Lung (tissue), 11 donors: ENCODE measurements at regions not wholly inside any gene's neighbourhood (a gene's known extent, or its start where the extent isn't known, plus 50 kb on each side); places are given as distances from the start of the nearest gene placed in this dataset.

Experiments
- ATAC-seq: fragments of 200-7000 bp; cut with Tn5 transposase; one replicate; pipeline ENCODE4 v1.9.1; 2020; ENCODE audit warnings: moderate number of reproducible peaks; ENCODE audit not compliant: insufficient read depth, low FRiP score
- DNase-seq, 3 donors: peaks; one replicate each; pipeline ENCODE4 v3.0.0-alpha.2; 2013 to 2017
- H3K27ac ChIP-seq, 2 donors: one replicate each; pipeline ENCODE4 v1.5.1; 2013; ENCODE audit warnings: mild to moderate bottlenecking in 2 of 2, moderate library complexity in 2 of 2, control low read depth in 1 of 2, inconsistent platforms in 1 of 2, low read depth in 1 of 2, low read length in 1 of 2
- H3K27me3 ChIP-seq, 3 donors: one replicate each; pipeline ENCODE4 v1.5.1; 2013; ENCODE audit warnings: low read length in 2 of 3; ENCODE audit not compliant: control insufficient read depth in 3 of 3, insufficient read depth in 3 of 3
- H3K36me3 ChIP-seq, 4 donors: one replicate each; pipeline ENCODE4 v1.5.1; 2013; ENCODE audit warnings: low read length in 4 of 4, mild to moderate bottlenecking in 1 of 4, moderate library complexity in 1 of 4; ENCODE audit not compliant: control insufficient read depth in 4 of 4, insufficient read depth in 4 of 4
- H3K4me1 ChIP-seq, 5 donors: one replicate each; pipeline ENCODE4 v1.5.1; 2013; ENCODE audit warnings: low read length in 5 of 5, mild to moderate bottlenecking in 2 of 5, moderate library complexity in 1 of 5; ENCODE audit not compliant: control insufficient read depth in 5 of 5, insufficient read depth in 5 of 5
- H3K4me3 ChIP-seq: one replicate; pipeline ENCODE4 v1.5.1; 2013; ENCODE audit warnings: mild to moderate bottlenecking, control low read depth, moderate library complexity
- H3K9ac ChIP-seq, 2 donors: one replicate each; pipeline ENCODE4 v1.5.1; 2013; ENCODE audit warnings: low read length in 2 of 2, control low read depth in 1 of 2; ENCODE audit not compliant: insufficient read depth in 1 of 2
- H3K9me3 ChIP-seq, 4 donors: one replicate each; pipeline ENCODE4 v1.5.1; 2013; ENCODE audit warnings: low read length in 3 of 4, mild to moderate bottlenecking in 1 of 4, moderate library complexity in 1 of 4; ENCODE audit not compliant: control insufficient read depth in 4 of 4, insufficient read depth in 3 of 4
- WGBS, 2 donors: extraction: QIAGEN DNeasy Blood & Tissue Kit; methylation state at CpG; one replicate each; pipeline ENCODE4 v1.1.7; 2013; 5-methylcytosine and 5-hydroxymethylcytosine counted together
- TF ChIP-seq, protein P1 (sequence below): IDR thresholded peaks from 2 replicates; pipeline ENCODE4 v1.5.1; 2012; ENCODE audit warnings: mild to moderate bottlenecking; ENCODE audit errors: control extremely low read depth, extremely low read depth
- donor health status: control.
- donor health status: control.
- donor health status: Bipolar disorder and iron deficiency.
- donor health status: healthy.
- donor health status: DM: yes; HTN: yes; CAD: no.

DNA sequence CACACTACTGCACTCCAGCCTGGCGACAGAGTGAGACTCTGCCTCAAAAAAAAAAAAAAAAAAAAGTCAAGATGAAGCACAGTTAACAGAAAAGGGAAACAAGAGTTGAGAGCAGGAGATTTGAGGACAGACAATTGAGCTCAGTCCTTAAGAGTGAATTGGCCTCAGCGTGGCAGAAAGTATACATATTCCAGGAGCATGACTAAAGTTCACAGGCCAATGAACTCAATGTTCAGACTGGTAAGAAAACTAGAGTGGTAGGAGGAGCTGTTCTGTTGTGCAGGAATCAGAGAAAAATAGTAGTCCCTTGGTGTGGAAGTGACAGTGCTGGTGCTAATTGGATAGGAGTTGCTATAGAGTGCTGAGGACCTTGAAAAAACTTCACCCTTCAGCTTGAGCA, 60.0 kb downstream of the NRN1 start:
- TF ChIP-seq, protein P1, sequence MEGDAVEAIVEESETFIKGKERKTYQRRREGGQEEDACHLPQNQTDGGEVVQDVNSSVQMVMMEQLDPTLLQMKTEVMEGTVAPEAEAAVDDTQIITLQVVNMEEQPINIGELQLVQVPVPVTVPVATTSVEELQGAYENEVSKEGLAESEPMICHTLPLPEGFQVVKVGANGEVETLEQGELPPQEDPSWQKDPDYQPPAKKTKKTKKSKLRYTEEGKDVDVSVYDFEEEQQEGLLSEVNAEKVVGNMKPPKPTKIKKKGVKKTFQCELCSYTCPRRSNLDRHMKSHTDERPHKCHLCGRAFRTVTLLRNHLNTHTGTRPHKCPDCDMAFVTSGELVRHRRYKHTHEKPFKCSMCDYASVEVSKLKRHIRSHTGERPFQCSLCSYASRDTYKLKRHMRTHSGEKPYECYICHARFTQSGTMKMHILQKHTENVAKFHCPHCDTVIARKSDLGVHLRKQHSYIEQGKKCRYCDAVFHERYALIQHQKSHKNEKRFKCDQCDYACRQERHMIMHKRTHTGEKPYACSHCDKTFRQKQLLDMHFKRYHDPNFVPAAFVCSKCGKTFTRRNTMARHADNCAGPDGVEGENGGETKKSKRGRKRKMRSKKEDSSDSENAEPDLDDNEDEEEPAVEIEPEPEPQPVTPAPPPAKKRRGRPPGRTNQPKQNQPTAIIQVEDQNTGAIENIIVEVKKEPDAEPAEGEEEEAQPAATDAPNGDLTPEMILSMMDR = no peak
- Histone ChIP-seq H3K4me3 (no peak overlapping the region), H3K27ac (no peak overlapping the region), H3K9me3 (peaks cover 0 to 4% (median 1%) of the 10 kb centered on the region in 4 donors), H3K27me3 (no peaks in the 10 kb centered on the region), H3K9ac (no peak overlapping the region), H3K4me1 (no peaks in the 10 kb centered on the region), H3K36me3 (no peaks in the 10 kb centered on the region)
- DNase-seq (no peak), ATAC-seq (no peak)
- 75 to 93% methylated on average over 2 of the region's 2 CpGs for WGBS, 2 donors

GRCh38 chr6:5946181-5946580, 60.5 kb downstream of the NRN1 start:
- ATAC-seq (no peak), DNase-seq (no peak)
- Histone ChIP-seq H3K9ac (no peak overlapping the region), H3K27ac (no peak overlapping the region), H3K4me1 (no peaks in the 10 kb centered on the region), H3K4me3 (no peak overlapping the region), H3K36me3 (no peaks in the 10 kb centered on the region), H3K9me3 (peaks cover 0 to 4% (median 1%) of the 10 kb centered on the region in 4 donors), H3K27me3 (no peaks in the 10 kb centered on the region)
- TF ChIP-seq, protein P1 = no peak
- 89 to 93% methylated on average over 4 of the region's 4 CpGs for WGBS, 2 donors

DNA sequence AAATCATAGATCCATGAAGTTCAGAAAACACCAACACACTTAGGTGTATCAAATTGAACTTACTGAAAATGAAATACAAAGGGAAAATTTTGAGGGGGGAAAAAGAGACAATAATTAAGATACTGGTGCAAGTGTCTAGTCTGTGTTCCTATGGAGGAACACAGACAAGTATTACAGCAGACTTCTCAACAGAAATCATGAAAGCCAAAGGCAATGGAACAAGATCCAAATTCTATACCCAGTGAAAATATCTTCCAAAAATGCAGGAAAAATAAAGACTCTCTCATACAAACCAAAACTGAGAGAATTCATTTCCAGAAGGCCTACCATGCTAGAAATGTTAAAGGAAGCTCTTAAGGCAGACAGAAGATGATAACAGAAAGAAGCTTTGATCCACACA, 63.1 kb downstream of the NRN1 start:
- peaks cover 0 to 1% (median 0%) of the 10 kb centered on the region in 5 donors for H3K4me1 ChIP-seq
- H3K27ac ChIP-seq = no peak overlapping the region
- ATAC-seq = no peak
- TF ChIP-seq, protein P1 = no peak
- H3K9me3 ChIP-seq = peaks cover 0 to 4% (median 1%) of the 10 kb centered on the region in 4 donors
- H3K9ac ChIP-seq = no peak overlapping the region
- no peaks in the 10 kb centered on the region for H3K36me3 ChIP-seq
- H3K27me3 ChIP-seq = no peaks in the 10 kb centered on the region
- no peak for DNase-seq
- H3K4me3 ChIP-seq = no peak overlapping the region

DNA sequence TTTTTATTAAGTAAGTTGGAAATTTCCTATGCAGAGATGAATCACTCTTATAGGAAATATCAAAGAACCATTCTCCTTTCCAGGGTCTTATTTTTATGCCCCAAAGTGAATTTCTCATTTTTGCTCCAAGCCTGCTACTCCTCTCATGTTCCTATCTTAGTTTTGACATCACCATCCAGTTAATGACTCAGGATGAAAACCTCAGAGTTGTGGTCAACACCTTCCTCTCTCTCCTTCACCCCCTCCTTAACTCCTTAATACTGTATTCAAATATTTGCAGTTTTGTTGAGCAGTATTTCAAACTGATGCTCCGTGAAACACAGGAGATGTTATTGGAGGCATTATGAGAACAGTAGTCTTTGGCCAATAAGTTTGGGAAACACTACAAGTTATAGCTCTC, 64.1 kb downstream of the NRN1 start:
- Histone ChIP-seq H3K4me1 (peaks cover 0 to 1% (median 0%) of the 10 kb centered on the region in 5 donors), H3K9me3 (peaks cover 0 to 4% (median 1%) of the 10 kb centered on the region in 4 donors), H3K36me3 (no peaks in the 10 kb centered on the region), H3K27me3 (no peaks in the 10 kb centered on the region), H3K27ac (no peak overlapping the region), H3K4me3 (no peak overlapping the region), H3K9ac (no peak overlapping the region)
- TF ChIP-seq, protein P1 = no peak
- ATAC-seq (no peak), DNase-seq (no peak)
- WGBS, 2 donors = 91 to 94% methylated on average over 1 of the region's 1 CpG
